ENCODE measurements at regions not wholly inside any gene's neighbourhood (a gene's known extent, or its start where the extent isn't known, plus 50 kb on each side); places are given as distances from the start of the nearest gene placed in this dataset.

DNA sequence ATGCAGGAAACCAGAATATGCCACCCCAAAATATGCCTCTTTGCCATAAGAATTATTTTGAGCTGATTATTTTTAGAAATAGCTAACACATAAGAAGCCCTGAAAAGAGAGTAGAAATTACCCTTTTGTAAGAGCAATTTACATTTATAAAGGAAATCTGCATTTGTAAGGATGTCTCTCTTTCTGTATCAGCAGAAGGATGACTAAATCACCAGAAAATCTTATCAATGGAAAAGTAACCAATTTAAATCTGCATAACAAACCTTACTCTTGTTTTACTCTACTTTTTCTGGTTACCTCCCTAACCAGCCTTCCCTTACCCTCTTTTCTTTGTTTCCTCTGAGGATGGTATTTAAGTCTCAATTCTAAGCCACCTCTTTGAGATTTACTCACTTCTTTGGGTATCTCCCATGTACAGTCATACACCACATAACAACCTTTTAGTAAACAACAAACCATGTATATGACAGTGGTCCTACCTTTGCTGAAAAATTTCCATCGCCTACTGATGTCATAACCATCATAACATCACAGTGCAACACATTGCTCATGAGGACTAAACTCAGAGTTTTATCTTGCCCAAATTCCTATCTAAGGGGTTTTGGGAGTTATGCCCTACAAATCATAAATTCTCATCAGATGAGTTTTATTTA lies 126.6 kb upstream of the PLPPR4 start:
- Histone ChIP-seq H3K27ac (ENCODE audit: extremely low read depth, low read depth, low read length) (no peak overlapping the region), H4K20me1 (replicated peaks; ENCODE audit: control insufficient read depth, insufficient read depth, low read length) (no peaks in the 10 kb centered on the region), H3K36me3 (ENCODE audit: control insufficient read depth, insufficient read depth, low read length) (no peaks in the 10 kb centered on the region), H3K4me1 (replicated peaks in 1 of 2; ENCODE audit: control insufficient read depth in 2 of 2, insufficient read depth in 2 of 2, low read length in 2 of 2) (no peaks in the 10 kb centered on the region), H3K79me2 (ENCODE audit: control insufficient read depth, insufficient read depth, low read length) (no peaks in the 10 kb centered on the region), H3K9me3 (replicated peaks; ENCODE audit: control insufficient read depth, insufficient read depth, low read depth, low read length) (no peaks in the 10 kb centered on the region), H3K9me1 (ENCODE audit: control insufficient read depth, insufficient read depth, low read length) (no peaks in the 10 kb centered on the region), H3K4me3 (no peak overlapping the region), H2AFZ (ENCODE audit: low read depth, low read length) (no peak overlapping the region), H3K27me3 (ENCODE audit: control insufficient read depth in 2 of 2, insufficient read depth in 2 of 2, low read length in 2 of 2) (no peaks in the 10 kb centered on the region), H3K4me2 (ENCODE audit: insufficient read depth, low read length) (no peak overlapping the region), H3K9ac (ENCODE audit: insufficient read depth in 1 of 2, low read depth in 2 of 2, low read length in 2 of 2) (no peak overlapping the region)
- no TSS peak for BruUV-seq (replicated peaks)
- WGBS (ENCODE audit: insufficient coverage, low coverage, missing lambda C conversion rate): 0% methylated on average over 1 of the region's 1 CpG
- in situ Hi-C loops (cut with MboI): no loop called here
- ChIA-PET POLR2A (no interaction called here), CTCF (ENCODE audit: low intra/inter-chr PET ratio) (no interaction called here)
- DNase-seq (ENCODE audit: extremely low read depth in 1 of 4, low spot score in 3 of 4): no peak
- no peak for FAIRE-seq
- no peak for ATAC-seq
- intact Hi-C loops (cut with micrococcal nuclease): no loop called here
- TF ChIP-seq PHF20 (IDR thresholded peaks at IDR 0.05; ENCODE audit: partially characterized antibody): no peak
- no peak for TF ChIP-seq HOXB6 (CRISPR knock-in tag; IDR thresholded peaks at IDR 0.05; ENCODE audit: borderline replicate concordance)
- no peak for TF ChIP-seq KLF13 (tag; IDR thresholded peaks at IDR 0.05; ENCODE audit: borderline replicate concordance, low read depth)
- no peak for TF ChIP-seq ZNF764 (CRISPR knock-in tag; IDR thresholded peaks at IDR 0.05; ENCODE audit: low read depth)
- no peak for TF ChIP-seq MAFG (tag; conservative IDR thresholded peaks at IDR 0.05)
- TF ChIP-seq SMARCC2 (IDR thresholded peaks at IDR 0.05; ENCODE audit: low read depth): no peak
- no peak for TF ChIP-seq SUPT5H (IDR thresholded peaks at IDR 0.05)
- no peak for TF ChIP-seq CHD1 (IDR thresholded peaks at IDR 0.05; ENCODE audit: low read length)
- no peak for TF ChIP-seq ZNF436 (CRISPR knock-in tag; IDR thresholded peaks at IDR 0.05)
- TF ChIP-seq C11orf30 (IDR thresholded peaks at IDR 0.05; ENCODE audit: low read depth): no peak
- no peak for TF ChIP-seq ZNF407 (IDR thresholded peaks at IDR 0.05; ENCODE audit: low read depth)
- TF ChIP-seq RBM15 (IDR thresholded peaks at IDR 0.05; ENCODE audit: insufficient read depth, low read length): no peak

Measured in K562 (cell line).